ENCODE measurements at regions not wholly inside any gene's neighbourhood (a gene's known extent, or its start where the extent isn't known, plus 50 kb on each side); places are given as distances from the start of the nearest gene placed in this dataset.

DNA sequence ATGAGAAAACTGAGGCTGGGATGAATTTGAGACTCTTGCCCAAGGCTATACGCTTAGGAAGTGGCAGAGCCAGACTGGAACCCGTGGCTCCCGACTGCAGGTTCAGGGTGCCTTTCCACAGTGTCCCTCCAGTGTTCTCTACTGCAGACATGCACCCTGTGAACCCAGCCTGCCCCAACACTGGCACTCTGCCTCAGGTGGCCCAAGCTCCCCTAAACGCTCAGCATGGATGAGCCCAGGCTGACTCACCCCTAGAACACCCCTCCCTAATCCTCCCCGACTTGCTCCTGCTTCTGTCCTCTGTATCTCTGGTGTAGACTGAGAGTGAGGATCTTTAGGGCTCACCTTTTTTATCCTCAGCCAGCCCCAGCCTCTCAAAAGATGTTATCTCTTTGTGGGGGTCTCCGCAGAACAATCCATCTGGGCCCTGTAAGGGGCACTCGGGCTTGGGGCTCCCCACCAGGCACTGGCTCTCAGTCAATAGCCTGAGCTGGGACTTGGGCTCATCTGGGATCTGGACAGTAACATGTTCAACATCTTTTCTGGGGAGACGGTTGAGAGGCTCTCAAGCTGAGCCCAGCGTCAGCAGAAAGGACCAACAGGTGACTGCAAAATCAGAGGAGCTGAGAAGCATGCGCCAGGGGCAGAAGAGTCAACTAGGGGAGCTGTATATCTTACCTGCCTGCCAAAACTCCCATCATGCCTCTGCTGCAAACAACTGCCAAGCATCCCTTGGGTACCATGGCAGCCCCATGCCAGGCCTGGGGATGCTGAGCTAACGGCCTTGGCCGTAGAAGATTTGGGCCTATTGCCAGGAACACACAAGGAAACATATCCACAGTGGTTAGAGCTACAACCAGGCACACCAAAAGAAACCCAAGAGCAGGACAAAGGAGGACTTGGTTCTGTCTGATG lies 176.2 kb downstream of the BUD13 start:
- no peak for DNase-seq

DNA sequence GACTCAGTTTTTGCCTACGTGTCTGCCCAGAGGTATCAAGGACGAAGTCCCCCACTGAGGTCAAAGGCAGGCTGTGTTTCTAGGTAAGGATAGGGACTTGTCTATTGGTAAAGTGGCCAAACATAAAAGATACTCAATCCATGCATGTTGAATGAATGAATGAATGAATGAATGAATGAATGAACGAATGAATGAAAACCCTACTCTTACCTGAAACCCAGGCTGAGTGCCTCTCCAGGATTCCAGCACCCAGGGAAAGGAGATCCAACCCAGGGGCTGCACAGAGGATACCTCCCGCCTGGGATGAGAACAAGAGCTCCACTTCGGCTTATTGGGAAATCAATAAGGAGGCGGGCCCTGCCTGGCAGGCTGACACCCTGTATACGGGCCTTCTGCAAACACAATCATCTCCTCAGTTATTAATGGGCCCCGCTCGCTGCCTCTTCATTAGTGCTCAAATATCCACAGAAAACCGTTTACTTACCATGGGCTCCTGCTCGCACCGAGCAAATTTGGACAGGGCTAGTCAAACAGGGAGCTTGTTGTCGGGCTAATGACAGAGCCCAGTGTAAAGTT lies 177.4 kb downstream of the BUD13 start:
- no peak for DNase-seq

DNA sequence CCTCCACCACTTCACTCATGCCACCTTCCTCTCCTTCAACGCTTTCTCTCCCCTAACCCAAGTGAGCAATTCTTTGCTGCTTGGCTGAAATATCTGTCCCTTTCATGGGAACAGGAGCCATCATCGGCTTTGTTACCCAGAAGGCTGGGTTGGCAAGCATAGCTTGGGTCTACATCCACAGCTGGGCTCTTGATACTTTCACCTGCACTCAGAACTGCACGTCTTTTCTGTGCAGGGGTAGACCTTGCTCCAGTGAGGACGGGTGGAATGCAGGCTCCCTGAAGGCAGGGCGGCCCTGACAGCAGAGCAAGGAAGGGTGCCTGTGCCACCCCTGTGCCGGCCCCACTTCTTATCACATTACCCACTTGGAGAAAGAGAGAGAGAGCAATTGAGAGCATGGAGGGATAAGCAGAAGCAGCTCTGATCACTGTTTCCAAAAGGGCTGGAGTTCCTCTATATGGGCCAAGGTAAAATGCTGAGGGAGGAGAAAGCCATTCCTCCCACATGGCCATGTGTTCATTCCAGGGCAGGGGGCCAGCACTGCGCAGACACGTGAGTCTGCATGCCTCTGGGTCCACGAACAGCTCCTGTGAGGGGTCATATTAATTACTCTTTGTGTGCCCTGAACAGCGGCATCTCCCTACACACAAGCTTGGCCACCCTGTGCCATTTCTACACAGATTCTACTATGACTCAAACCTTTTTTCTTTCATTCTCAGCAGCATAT lies 181.8 kb downstream of the BUD13 start:
- no peak for DNase-seq

DNA sequence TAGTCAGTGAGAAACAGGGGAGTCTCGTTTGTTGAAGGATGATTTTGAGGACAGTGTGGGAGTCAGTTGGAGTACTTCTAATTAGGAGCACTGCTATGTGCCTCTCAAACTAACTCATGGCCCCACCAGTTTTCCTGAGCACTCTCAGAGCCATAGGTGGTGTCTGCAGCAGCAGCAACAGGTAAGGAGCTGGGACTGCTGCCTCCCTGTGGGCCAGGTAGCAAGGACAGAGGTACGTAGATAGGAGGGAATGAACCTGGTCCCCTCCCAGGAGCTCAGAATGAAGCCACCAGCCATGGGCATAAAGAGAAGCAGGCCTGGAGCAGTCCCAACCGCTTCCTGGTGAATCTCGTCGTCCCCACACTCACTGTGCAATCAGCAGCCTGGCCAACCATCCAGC lies 183.4 kb downstream of the BUD13 start:
- DNase-seq, result no peak

DNA sequence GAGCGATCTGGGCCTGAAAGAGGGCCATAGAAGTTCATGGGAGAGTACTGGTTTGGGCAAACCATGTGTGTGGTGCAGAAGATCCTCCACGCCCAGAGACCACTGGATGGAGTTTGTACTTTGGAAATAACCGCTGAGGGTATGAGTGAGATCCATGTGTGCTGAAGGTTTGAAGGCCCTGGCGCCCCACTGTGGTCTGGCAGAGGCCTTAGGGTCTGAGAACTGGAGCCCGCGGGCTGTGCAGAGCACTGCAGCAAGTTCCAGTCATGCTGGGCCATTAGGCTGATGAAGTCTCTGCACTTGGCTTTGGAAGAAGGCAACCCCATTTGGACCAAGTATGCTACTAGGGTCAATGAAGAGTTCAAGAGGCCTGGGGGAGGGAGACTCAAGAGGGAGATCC lies 186.4 kb downstream of the BUD13 start:
- DNase-seq, result no peak

DNA sequence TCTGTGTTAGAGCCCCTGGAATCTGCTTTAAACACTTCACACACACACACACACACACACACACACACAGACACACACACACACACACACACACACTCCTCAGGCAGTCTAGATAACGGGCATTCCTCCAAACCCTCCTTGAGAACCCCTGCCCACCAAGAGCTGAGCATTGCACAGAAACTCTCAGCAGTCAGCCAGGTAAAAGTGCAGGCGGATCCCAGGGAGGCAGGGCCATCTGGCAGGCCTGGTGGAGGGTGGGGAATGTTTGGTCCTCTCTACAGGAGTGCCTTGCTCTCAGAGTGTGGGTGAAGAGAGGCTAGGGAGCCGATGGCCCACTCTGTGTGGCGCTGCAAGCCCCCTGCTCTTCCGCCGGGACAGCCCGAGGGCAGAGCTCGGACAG lies 190.2 kb downstream of the BUD13 start:
- no peak for DNase-seq

DNA sequence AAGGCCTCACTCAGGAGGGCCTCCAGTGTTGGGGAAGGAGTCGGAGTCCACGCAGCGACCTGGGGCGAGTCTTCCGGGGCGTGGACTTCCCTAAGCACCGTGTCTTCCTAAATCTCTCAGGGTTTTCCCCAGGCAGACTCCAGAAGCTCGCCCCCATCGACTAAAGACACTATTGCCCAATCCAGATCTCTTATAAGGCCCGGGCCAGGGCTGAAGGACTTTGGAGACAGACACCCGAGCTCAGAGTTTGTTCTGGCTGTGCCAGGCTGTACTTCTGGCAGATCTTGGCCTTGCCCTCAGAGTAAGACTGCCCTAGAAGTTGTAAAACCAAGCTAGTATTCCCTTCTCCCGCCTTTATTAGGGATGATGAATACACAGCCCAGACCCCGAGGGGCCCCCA lies 191.4 kb downstream of the BUD13 start:
- DNase-seq, result no peak

DNA sequence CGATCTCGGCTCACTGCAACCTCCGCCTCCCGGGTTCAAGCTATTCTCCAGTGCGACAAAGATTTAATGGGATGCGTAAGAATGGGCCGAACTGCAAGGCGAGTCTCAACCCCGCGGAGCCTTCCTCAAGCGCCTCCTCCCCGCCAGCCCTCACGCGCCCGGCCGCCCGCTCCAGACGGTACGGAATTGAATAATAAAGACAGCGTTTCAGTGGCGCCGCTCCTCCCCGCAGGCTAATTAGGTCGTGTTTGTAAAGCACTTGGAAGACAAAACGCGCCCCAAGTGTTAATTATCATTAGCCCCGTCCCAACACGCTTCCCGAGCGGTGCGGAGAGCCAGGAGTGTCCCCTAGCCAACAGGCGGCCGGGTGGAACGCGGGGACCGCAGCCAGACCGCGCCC lies 192.0 kb downstream of the BUD13 start:
- no peak for DNase-seq

DNA sequence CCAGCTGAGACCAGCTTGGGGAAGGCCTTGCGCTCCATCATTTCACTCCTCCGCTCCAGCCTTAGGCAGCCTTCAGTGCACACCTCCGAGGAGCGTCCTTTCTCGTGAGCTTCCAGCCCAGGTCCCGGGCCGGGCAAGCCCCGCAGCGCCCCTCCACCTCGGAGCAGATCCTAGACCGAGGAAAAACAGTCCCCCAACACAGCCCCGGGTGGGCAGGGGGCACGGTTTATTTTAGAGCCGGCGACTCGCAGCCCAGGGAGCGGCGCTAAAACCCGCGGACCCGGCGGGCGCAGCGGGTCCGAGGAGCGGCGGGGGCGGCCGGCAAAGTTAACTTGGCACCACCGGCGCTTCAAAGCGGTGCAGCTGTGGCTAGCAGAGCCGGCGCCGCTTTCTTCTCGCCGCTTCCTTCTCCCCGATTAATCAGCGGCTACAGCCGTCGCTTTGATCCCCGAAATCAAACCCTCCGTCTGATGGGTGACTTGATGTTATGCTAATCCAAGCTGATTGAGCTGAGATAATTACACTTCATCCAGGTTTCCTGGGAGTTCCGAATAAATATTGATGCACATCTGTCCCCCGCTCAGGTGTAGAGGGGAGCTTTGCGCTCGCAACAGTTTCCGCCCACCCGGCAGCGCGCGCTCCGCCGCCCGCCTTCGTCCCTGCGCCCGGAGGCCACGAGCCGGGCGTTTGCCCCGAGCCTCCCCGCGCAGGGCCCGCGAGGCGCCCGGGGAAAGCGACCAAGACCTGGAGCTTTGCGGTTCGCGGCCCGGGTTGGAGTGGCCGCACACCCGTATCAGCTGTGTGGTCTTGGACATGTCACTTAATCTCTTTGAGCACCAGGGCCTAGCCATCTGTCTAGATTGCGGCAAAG lies 192.7 kb downstream of the BUD13 start:
- DNase-seq, result no peak

DNA sequence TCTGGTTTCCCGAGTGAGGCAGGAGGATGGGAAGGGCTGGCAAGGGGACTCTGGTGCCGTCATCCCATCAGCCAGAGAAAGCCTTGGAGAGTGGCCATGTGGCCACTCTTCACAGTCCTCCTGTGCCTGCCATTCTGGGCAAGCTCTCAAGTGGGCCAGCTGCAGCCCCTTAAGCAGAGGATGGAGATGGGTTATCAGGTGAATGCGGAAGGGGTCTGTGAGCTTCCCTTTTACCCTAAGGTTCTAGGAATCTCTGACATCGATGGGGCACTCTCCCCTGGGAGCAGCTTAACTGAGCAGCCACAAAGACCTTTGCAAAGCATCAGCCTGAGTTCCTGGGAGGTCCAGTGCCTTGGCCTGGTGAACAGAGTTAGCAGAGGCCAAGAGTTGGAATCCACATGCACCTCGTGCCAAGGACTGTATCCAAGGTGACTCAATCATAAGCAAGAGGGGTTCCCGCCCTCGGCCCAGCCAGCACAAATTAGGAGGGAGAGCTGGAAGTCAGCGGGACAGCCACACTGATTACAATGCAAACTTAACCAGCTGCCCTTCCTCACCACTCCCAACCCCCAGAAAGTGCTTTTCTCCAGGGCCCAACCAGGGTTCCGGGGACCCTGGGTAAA lies 193.6 kb downstream of the BUD13 start:
- DNase-seq, result no peak

DNA sequence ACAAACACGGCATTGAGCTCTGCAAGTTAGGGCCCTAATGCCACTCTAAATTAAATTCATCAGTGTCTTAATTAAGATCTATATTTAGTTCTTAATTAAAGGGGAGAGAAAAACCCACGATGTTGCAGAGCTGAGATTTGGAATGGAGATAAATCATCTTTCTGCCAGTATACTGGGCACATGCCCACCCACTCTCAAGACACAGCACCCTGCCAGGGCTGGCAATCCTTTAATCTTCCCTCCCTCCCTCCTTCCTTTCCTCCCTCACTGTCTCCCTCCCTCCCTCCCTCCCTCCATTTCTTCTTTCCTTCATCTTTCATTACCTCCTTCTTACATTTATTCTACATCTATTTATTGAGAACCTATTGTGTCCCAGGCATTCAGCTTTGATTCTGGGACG lies 194.8 kb downstream of the BUD13 start:
- no peak for DNase-seq

DNA sequence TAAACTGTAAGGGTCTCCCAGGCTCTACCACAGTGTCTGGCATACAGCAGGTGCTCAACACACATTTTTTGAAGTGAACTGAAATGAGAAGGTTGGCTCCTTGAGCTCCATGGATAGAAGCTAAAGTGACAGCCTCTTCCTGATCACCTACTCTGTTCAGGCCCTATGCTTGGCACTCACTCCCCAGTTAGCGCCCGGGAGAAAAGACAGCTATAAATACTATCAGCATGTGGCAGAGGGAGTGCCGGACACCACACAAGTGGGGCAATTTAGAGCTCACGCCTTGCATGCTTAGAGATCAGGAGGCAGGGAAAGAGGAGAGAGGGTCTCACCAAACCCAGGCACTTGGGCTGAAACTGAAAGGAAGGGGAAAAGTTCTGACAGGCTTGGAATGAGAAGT lies 195.5 kb downstream of the BUD13 start:
- DNase-seq, result no peak

DNA sequence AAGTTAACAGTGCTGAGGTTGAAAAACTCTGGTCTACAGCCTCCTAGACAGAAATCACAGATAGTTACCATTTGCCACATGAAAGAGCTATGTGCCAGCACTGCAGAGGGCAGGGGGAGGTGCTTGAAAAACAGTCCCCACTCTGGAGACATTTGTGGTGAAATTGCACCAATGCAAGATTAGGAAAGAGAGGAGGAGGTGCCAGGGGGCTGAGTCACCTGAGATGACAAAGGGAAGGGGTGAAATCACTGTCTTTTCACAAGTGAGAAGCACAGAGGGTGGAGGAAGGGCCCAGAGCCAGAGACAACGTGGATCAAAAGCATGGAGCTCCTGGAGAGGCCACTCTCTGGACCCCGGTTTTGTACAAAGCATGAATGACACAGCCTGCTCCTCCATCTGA lies 196.3 kb downstream of the BUD13 start:
- no peak for DNase-seq

DNA sequence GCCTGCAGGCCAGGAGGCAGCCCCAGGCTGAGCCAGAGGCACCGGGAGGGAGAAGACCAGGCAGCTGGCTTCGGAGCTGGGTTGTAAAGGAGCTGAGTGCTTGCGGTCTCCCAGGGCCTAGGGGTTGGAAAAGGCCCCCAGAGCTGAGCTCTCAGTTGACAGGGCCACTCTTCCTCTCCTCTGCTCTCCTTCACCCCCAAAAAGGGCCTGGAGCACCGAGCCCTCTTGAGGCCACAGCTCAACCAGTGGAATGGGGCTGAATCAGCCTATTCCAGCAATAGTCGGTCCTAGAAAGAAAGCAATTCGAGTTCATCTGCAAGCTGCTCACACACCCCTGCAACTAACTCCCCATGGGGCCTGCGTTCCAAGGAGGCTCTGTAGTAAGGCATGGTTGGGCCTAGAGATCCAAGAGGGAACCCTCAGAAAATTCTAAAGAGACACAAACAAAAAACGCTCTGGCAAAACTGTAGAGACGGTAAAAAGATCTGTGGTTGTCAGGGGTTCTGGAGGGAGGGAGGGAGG lies 205.0 kb downstream of the BUD13 start:
- DNase-seq, result no peak

DNA sequence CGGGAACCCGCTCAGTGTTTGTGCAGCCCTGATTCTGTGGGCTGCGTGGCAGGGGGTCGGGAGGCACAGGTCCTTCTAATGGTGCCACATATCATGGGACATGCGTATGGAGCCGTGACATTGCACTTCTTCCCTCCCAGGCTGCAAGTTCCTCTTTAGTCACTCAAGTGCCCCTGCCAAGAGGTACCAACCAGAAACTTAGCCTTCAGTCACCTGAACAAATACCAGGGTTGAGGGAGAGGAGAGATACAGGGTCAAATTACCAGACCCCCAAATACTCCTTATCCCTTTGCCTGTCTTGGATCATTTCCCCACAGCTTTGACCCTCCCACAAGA lies 209.1 kb downstream of the BUD13 start:
- no peak for DNase-seq

DNA sequence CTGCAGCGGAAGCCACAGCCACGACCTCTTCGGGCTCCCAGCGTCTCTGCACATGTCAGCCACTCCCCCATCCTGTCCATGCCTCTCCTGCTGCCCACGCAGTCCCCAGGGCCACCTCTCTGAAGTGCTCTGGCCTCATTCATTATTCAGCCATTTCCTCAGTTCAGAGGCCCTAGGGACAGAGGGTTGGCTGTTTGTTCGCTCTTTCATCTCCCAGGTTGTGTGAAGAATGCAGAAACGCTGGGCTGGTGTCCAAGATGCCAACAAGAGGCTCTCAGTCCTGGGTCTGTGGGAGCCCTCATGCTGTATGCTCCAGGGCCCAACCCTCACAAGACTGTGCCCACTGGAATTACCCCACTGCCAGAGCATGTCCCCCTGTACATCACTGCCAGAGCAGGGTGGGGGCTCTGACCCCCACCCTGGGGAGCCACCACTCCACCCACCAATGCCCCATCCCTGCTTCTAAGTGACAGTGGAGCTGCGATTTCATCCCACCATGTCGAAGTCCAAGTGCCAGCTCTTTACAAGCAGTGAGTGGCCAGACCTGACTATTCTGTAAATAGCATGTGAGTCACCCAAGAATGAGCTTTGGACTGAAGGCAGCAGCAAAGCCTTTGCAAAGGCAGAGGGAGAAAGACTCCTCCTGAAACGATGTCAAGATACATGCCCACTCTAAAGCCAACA lies 209.6 kb downstream of the BUD13 start:
- DNase-seq, result no peak

DNA sequence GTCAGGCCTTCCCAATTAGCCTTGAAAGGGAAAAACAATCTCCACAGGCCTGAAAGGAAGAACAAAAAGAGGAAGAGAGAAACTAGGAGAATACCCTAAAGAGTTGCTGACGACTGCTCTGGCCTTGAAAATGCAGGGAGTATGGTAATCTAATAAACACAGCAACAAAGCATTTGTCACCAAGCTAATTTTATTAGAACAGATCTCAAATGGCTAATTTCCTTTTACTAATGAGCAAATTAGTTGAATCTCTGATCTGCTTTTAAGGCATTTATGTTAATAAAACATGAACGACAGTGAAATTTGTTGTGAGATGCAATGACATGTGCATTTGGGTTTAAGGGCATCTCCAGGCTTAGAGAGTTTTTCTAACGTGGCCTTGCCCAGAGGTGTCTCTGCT lies 212.2 kb downstream of the BUD13 start:
- DNase-seq, result no peak

DNA sequence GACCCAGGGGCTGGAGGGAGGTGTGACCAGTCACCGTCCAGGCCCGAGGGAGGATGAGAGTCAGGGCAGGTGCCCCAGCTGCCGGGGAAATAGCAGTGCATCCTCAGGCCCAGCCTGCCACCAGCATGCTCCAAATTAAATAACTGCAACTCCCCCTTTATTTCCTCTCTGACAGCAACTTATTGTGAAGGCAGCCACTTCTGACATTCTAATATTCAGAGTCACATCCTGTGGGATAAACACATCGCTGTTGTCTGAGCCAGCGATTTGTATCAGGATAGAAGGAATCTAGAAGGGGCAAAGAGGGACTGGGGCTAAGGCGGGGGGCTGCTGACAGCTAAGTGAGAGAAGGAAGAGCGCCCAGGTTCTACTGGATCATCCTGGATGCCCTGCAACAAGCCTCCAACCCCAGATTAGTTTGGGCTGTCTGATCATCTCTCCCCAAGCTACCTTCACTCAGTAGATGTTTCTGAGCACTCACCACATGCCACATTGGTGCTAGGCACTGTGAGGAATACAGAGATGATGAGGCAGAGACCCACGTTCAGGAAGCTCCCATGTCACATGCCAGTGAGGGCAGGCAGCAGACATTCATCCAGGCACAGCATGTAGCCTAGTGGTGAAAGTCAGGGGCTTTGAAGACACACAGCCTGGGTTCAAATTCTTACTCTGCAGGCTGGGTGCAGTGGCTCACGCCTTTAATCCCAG lies 214.1 kb downstream of the BUD13 start:
- DNase-seq, result no peak

DNA sequence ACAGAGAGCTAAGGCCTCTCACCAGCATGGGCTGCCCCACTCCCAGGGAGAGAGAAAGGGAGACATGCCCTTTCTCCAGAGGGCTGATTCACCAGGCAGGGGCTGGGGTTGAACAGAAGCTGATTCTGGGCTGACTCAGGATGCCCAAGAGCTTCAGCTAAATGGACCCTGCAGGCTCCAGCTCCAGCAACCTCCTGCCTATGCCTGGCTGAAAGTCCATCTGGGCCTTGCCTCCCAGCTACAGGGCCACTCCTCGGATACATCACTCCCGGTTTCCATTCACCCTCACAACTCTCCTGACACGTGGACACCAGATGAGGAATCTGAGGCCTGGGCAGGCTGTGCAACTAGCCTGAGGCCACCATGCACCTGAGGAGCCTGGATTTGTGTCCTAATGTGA lies 215.5 kb downstream of the BUD13 start:
- DNase-seq, result no peak

DNA sequence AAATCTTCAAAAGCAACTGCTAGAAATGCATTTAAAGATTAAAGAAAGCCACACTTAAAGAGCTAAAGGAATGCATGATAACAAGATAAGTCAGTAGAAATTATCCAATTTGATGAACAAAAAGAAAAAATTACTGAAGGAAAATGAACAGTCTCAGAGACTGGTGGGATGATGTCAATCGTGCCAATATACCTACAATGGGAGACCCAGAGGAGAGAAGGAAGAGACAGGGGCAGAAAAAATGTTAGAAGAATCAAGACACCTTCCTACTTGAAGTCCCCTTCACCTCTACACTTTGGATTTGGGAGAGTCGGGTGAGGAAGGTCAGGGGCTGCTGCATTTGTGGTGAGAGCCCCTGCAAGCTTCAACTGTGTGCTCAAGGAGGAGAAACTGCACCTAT lies 216.3 kb downstream of the BUD13 start:
- DNase-seq, result no peak

DNA sequence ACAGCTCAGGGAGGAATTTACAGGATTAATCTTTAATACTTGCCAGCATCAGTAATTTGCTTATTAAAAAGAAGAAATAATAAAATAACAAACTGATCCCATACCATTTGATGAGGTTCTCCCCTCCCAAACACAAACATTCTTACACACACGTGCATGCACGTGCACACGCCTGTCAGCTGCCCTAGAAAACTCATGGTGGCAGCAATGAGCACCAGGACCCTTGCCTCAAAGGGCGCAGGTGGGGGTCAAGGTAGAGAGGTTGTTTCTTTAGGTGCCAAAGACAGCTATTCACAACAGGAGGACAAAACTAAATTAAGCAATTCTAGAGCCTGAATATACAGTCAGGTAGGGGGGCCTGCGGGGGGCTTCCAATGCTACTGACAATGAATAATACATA lies 219.3 kb downstream of the BUD13 start:
- no peak for DNase-seq

Measured in CD4-positive, alpha-beta T cell treated with Interferon alpha-2 for 1 hour (primary cell).